ENCODE measurements at regions not wholly inside any gene's neighbourhood (a gene's known extent, or its start where the extent isn't known, plus 50 kb on each side); places are given as distances from the start of the nearest gene placed in this dataset.

DNA sequence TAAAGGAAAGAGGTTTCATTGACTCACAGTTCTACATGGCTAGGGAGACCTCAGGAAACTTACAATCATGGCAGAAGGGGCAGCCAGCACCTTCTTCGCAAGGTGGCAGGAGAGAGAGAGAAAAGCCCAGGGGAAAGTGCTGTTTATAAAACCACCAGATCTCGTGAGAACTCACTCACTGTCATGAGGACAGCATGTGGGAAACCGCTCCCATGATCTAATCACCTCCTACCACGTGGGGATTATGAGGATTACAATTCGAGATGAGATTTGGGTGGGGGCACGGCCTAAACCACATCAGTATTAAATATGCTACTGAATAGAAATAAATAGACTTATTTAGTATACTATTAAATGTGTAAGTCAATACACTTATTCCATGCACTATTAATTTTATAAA, 70.6 kb upstream of the TCF21 start:
- Histone ChIP-seq H3K27ac (no peak overlapping the region), H3K4me3 (no peak overlapping the region)
- TF ChIP-seq, protein P1, sequence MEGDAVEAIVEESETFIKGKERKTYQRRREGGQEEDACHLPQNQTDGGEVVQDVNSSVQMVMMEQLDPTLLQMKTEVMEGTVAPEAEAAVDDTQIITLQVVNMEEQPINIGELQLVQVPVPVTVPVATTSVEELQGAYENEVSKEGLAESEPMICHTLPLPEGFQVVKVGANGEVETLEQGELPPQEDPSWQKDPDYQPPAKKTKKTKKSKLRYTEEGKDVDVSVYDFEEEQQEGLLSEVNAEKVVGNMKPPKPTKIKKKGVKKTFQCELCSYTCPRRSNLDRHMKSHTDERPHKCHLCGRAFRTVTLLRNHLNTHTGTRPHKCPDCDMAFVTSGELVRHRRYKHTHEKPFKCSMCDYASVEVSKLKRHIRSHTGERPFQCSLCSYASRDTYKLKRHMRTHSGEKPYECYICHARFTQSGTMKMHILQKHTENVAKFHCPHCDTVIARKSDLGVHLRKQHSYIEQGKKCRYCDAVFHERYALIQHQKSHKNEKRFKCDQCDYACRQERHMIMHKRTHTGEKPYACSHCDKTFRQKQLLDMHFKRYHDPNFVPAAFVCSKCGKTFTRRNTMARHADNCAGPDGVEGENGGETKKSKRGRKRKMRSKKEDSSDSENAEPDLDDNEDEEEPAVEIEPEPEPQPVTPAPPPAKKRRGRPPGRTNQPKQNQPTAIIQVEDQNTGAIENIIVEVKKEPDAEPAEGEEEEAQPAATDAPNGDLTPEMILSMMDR (IDR thresholded peaks at IDR 0.05) = no peak
- no peak for DNase-seq (ENCODE audit: low spot score)

DNA sequence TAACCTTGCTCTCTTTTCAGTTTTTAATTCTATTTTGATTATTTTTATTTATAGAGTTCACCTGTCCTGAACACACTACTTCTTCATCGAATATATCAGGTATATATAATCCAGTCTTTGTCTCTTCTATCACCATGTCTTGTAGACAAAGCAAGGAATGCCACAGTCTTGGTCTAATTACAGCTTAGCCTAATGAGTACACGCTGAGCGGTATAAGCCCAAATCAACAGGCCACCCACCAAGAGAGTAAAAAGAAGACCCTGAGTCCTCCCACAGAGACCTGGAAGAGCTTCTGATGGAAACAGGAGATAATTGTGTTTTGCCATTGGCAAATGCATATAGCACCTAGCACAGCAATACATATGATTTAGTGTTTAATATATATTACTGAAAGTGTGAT, 68.7 kb upstream of the TCF21 start:
- TF ChIP-seq, protein P1 (IDR thresholded peaks at IDR 0.05) = no peak
- H3K27ac ChIP-seq = no peak overlapping the region
- DNase-seq (ENCODE audit: low spot score) = no peak
- H3K4me3 ChIP-seq = no peak overlapping the region

DNA sequence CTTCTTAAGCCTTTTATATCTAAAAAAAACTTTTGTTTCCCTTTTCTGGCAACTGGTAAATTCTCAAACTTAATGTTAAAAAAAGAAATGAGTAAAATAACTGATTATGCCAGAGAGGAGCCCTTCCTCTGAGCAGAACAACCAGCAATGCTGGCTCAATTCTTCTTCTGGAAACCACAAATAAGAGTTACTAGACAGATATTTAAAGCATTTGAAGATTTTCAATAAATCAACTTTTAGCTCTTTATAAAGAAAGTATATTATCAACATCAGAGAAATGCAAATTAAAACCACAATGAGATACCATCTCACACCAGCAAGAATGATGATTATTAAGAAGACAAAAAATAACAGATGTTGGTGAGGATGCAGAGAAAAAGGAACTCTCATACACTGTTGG, 61.1 kb upstream of the TCF21 start:
- Histone ChIP-seq H3K27ac (no peak overlapping the region), H3K4me3 (no peak overlapping the region)
- TF ChIP-seq, protein P1 (IDR thresholded peaks at IDR 0.05) = no peak
- DNase-seq (ENCODE audit: low spot score) = no peak

DNA sequence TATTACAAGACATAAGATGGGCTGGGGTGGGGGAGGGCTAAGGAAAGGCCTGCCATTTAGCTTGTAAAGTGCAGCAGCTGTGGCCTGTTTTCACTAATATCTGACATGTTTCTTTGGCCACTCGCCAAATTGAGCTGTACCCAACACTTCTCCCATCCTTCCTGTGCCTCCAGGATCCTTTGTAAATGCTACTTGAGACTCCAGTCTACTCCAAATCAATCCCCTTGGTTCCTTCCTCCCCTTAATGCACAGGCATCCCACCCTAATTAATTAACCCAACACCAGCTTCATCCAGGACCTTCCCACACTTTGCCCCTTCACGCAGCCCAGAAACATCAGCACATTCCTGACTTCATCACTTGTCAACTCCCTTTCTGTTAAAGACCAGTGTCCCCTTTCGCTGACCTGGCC, 55.0 kb upstream of the TCF21 start:
- DNase-seq (ENCODE audit: low spot score) = no peak
- TF ChIP-seq, protein P1 (IDR thresholded peaks at IDR 0.05) = no peak
- Histone ChIP-seq H3K27ac (no peak overlapping the region), H3K4me3 (no peak overlapping the region)

DNA sequence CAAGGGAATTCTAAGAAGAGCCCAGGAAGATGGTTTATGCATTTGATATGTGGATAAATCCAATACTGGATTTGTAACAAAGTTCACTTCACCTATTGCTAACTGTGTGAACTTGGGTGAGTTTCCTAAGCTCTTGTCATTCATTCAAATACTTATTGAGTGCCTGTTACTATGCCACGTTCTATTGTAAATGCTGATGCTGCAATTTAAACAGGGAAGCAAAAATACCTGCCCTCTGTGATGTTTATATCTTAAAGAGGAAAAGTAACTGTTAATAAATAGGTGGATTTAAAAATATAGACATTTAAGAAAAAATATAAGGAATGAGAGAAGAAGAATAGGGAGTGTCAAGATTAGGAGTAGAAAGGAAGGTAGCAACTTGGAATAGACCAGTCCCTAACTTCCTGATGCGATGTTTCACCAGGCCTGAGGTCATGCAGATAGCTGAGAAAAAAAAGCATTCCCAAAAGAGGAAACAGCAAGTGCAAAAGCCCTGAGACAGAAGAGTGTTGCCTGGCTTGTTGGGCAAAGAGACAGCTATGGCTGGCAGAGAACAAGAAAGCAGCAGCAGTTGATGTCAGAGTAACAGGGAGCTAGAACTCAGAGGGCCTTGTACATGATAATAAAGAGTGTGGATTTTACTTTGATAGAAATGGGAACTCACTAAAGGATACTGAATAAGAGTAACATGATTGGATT, 54.3 kb upstream of the TCF21 start:
- Histone ChIP-seq H3K4me3 (no peak overlapping the region), H3K27ac (no peak overlapping the region)
- TF ChIP-seq, protein P1 (IDR thresholded peaks at IDR 0.05) = no peak
- DNase-seq (ENCODE audit: low spot score) = no peak

DNA sequence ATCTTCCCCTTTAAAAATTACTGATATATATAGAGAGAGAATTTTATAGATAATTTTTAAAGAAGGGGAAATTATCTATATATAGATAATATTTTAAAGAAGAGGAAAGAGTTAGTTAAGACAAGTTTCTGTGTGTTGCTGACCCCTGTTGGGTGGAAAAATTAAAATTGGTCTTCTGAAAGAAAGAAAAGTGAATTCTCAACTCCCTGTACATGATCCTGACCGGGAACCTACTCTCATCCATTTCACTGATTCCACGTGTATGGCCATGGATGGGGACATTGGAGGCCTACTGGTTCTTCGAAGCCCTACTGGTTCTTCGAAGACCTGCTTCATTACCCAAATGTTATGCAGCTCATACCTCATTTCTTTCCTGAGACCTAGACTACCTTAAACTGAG, 53.0 kb upstream of the TCF21 start:
- no peak for DNase-seq (ENCODE audit: low spot score)
- TF ChIP-seq, protein P1 (IDR thresholded peaks at IDR 0.05) = no peak
- Histone ChIP-seq H3K27ac (no peak overlapping the region), H3K4me3 (no peak overlapping the region)

DNA sequence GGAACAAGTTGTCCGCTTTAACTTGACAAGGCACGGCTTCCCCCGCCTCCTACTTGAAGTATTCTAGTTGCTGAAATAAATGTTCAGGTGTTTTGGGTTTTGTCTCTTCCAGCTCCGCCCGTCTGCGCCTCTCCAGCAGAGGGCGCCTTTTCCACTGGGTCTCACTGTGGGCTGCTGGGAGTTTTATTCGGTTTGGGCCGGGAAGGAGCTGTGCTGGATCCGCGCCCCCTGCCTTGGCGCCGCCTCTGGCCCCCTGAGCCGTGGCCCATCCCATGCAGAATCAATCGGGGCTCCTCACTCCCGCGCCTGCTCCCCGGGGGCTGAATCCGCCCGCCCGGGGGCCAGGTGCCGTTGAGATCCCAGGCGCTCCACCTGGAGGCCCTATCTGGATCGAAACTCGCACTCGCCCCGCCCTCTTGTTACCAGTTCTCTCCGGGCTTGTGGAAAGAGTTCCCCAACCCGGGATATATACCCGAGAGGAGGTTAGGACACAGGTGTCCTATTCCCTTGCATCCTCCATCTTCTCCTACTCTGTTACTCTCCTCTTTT, 51.0 kb upstream of the TCF21 start:
- TF ChIP-seq, protein P1 (IDR thresholded peaks at IDR 0.05) = peak; percentile 49
- no peak for DNase-seq (ENCODE audit: low spot score)
- H3K27ac ChIP-seq = no peak overlapping the region
- peak overlapping the region; percentile 69 for H3K4me3 ChIP-seq

All from coronary artery (tissue), 2 donors.